Uterus (tissue), 2 donors: ENCODE measurements at regions not wholly inside any gene's neighbourhood (a gene's known extent, or its start where the extent isn't known, plus 50 kb on each side); places are given as distances from the start of the nearest gene placed in this dataset.

Source experiments
- POLR2A ChIP-seq, 2 donors: fragments of 450-650 bp; IDR thresholded peaks; one replicate each; pipeline ENCODE4 v1.6.1; 2016; ENCODE audit warnings: antibody characterized with exemption in 2 of 2, mild to moderate bottlenecking in 1 of 2, moderate library complexity in 1 of 2
- TF ChIP-seq, protein P1 (sequence below), 4 experiments: fragments of 200-600 bp in 2 of 4; fragments of 450-650 bp in 2 of 4; sonication (generic) in 2 of 4; IDR thresholded peaks; one replicate each; pipeline ENCODE4 v1.5.1; 2016 to 2019; ENCODE audit warnings: antibody characterized with exemption in 4 of 4, mild to moderate bottlenecking in 2 of 4, moderate library complexity in 1 of 4

DNA sequence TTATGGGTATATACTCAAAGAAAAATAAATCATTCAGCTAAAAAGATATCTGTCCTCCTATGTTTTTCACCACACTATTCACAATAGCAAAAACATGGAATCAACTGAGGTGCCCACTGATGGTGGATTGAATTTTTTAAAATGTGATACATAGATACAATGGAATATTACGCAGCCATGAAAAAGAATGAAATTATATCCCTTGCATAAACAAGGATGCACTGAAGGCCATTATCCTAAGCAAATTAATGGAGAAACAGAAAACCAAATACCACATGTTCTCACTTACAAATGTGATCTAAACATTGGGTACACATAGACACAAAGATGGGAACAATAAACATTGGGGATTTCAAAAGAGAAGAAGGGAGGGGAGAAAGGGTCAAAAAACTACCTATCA, 964.2 kb upstream of the IGFBP7 start:
- TF ChIP-seq, protein P1, sequence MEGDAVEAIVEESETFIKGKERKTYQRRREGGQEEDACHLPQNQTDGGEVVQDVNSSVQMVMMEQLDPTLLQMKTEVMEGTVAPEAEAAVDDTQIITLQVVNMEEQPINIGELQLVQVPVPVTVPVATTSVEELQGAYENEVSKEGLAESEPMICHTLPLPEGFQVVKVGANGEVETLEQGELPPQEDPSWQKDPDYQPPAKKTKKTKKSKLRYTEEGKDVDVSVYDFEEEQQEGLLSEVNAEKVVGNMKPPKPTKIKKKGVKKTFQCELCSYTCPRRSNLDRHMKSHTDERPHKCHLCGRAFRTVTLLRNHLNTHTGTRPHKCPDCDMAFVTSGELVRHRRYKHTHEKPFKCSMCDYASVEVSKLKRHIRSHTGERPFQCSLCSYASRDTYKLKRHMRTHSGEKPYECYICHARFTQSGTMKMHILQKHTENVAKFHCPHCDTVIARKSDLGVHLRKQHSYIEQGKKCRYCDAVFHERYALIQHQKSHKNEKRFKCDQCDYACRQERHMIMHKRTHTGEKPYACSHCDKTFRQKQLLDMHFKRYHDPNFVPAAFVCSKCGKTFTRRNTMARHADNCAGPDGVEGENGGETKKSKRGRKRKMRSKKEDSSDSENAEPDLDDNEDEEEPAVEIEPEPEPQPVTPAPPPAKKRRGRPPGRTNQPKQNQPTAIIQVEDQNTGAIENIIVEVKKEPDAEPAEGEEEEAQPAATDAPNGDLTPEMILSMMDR (IDR thresholded peaks at IDR 0.05) = no peak
- no peak for TF ChIP-seq POLR2A (IDR thresholded peaks at IDR 0.05)
